HEK293T (cell line): ENCODE measurements at regions not wholly inside any gene's neighbourhood (a gene's known extent, or its start where the extent isn't known, plus 50 kb on each side); places are given as distances from the start of the nearest gene placed in this dataset.

Experiments
- ARNT ChIP-seq: fragments of 450-650 bp; IDR thresholded peaks from 2 replicates; pipeline ENCODE4 v1.6.1; 2017; ENCODE audit warnings: mild to moderate bottlenecking
- BHLHE40 ChIP-seq: fragments of 450-650 bp; IDR thresholded peaks from 2 replicates; pipeline ENCODE4 v1.6.1; 2016; ENCODE audit warnings: mild to moderate bottlenecking, moderate library complexity, borderline replicate concordance
- ELF4 ChIP-seq: fragments of 450-650 bp; IDR thresholded peaks from 2 replicates; pipeline ENCODE4 v1.6.1; 2017; ENCODE audit warnings: antibody characterized with exemption
- FOXA1 ChIP-seq: fragments of 450-650 bp; IDR thresholded peaks from 2 replicates; pipeline ENCODE4 v1.6.1; 2016; ENCODE audit warnings: mild to moderate bottlenecking
- FOXK2 ChIP-seq: fragments of 450-650 bp; IDR thresholded peaks from 2 replicates; pipeline ENCODE4 v1.6.1; 2016; ENCODE audit warnings: mild to moderate bottlenecking
- HDGF ChIP-seq: fragments of 450-650 bp; IDR thresholded peaks from 2 replicates; pipeline ENCODE4 v1.6.1; 2017; ENCODE audit warnings: antibody characterized with exemption, borderline replicate concordance
- LEF1 ChIP-seq: fragments of 450-650 bp; IDR thresholded peaks from 2 replicates; pipeline ENCODE4 v1.6.1; 2017; ENCODE audit warnings: mild to moderate bottlenecking, borderline replicate concordance
- SP1 ChIP-seq: fragments of 450-650 bp; IDR thresholded peaks from 2 replicates; pipeline ENCODE4 v1.6.1; 2017
- SUZ12 ChIP-seq: fragments of 450-650 bp; IDR thresholded peaks from 2 replicates; pipeline ENCODE4 v1.6.1; 2016; ENCODE audit warnings: mild to moderate bottlenecking
- TARDBP ChIP-seq: fragments of 450-650 bp; IDR thresholded peaks from 2 replicates; pipeline ENCODE4 v1.6.1; 2016

GRCh38 chr18:34077599-34077998, 147.1 kb downstream of the NOL4 start:
- TF ChIP-seq BHLHE40 (no peak), FOXK2 (no peak), HDGF (no peak), ARNT (no peak), SP1 (no peak), SUZ12 (no peak), ELF4 (no peak), LEF1 (no peak), FOXA1 (no peak), TARDBP (no peak)
